OCI-LY1 (cell line): ENCODE measurements at regions not wholly inside any gene's neighbourhood (a gene's known extent, or its start where the extent isn't known, plus 50 kb on each side); places are given as distances from the start of the nearest gene placed in this dataset.

Source experiments
- CTCF ChIP-seq: fragments of 200-600 bp; sonication (generic), shearing (Covaris generic); IDR thresholded peaks from 2 replicates; pipeline ENCODE4 v1.5.1; 2017; ENCODE audit warnings: mild to moderate bottlenecking, antibody characterized with exemption, low read length, moderate library complexity, mixed read lengths
- EZH2 ChIP-seq: fragments of 200-600 bp; sonication (generic), shearing (Covaris generic); IDR thresholded peaks from 2 replicates; pipeline ENCODE4 v1.8.0; 2017; ENCODE audit warnings: borderline replicate concordance, mixed run types, mild to moderate bottlenecking, antibody characterized with exemption, low read length, moderate library complexity, mixed read lengths

GRCh38 chr16:5467552-5467951 is 370.0 kb upstream of the EEF2KMT start:
- TF ChIP-seq CTCF (no peak), EZH2 (no peak)
